Hematopoietic multipotent progenitor cell treated with erythropoietin and hydrocortisone succinate and interleukin-3 and kit ligand, for 8 days (in vitro differentiated cells): ENCODE measurements at regions not wholly inside any gene's neighbourhood (a gene's known extent, or its start where the extent isn't known, plus 50 kb on each side); places are given as distances from the start of the nearest gene placed in this dataset.
"Not testable (repeated sequence)": the region's sequence is repeated elsewhere in the genome, so short reads cannot be mapped to it uniquely, and the experiment has no call there.

Experiments used
- DNase-seq: peaks from one replicate; pipeline ENCODE4 v3.0.0-alpha.2; 2015

- no peak for DNase-seq
Observed at GRCh38 chr20:1845163-1845523, 50.1 kb upstream of the SIRPA start.

- peak; percentile 5 for DNase-seq
Observed at GRCh38 chr20:1844325-1845162, 50.7 kb upstream of the SIRPA start.

- DNase-seq, result no peak
Observed at GRCh38 chr20:1842281-1842680, 52.9 kb upstream of the SIRPA start.

- no peak for DNase-seq
Observed at GRCh38 chr20:1841554-1842140, 53.6 kb upstream of the SIRPA start.

GRCh38 chr20:1840817-1841553 is 54.2 kb upstream of the SIRPA start:
- no peak for DNase-seq

GRCh38 chr20:1839376-1840317 is 55.6 kb upstream of the SIRPA start:
- DNase-seq, result not testable (repeated sequence)

GRCh38 chr20:1838556-1839279 is 56.5 kb upstream of the SIRPA start:
- no peak for DNase-seq

- DNase-seq, result no peak
Observed at GRCh38 chr20:1835186-1836035, 59.8 kb upstream of the SIRPA start.

- DNase-seq, result no peak
Observed at GRCh38 chr20:1833728-1834726, 61.2 kb upstream of the SIRPA start.

GRCh38 chr20:1833216-1833615 is 62.0 kb upstream of the SIRPA start:
- no peak for DNase-seq

GRCh38 chr20:1832634-1833033 is 62.6 kb upstream of the SIRPA start:
- no peak for DNase-seq

GRCh38 chr20:1831606-1832005 is 63.6 kb upstream of the SIRPA start:
- no peak for DNase-seq

- DNase-seq, result no peak
Observed at GRCh38 chr20:1831096-1831495, 64.1 kb upstream of the SIRPA start.

GRCh38 chr20:1830240-1830639 is 65.0 kb upstream of the SIRPA start:
- no peak for DNase-seq

GRCh38 chr20:1829531-1829930 is 65.7 kb upstream of the SIRPA start:
- DNase-seq, result no peak

- no peak for DNase-seq
Observed at GRCh38 chr20:1828786-1829131, 66.4 kb upstream of the SIRPA start.

- no peak for DNase-seq
Observed at GRCh38 chr20:1827974-1828785, 67.0 kb upstream of the SIRPA start.

- no peak for DNase-seq
Observed at GRCh38 chr20:1827510-1827973, 67.7 kb upstream of the SIRPA start.

GRCh38 chr20:1825938-1826445 is 69.2 kb upstream of the SIRPA start:
- DNase-seq, result no peak
